Body of pancreas (tissue), 4 donors: ENCODE measurements at regions not wholly inside any gene's neighbourhood (a gene's known extent, or its start where the extent isn't known, plus 50 kb on each side); places are given as distances from the start of the nearest gene placed in this dataset.

Source experiments
- POLR2A ChIP-seq, 3 donors: fragments of 450-650 bp; IDR thresholded peaks; one replicate each; pipeline ENCODE4 v1.6.1; 2016; ENCODE audit warnings: antibody characterized with exemption in 3 of 3, mild to moderate bottlenecking in 2 of 3
- TF ChIP-seq, protein P1 (sequence below), 7 experiments: fragments of 450-650 bp in 4 of 7; fragments of 200-600 bp in 3 of 7; sonication (generic) in 3 of 7; IDR thresholded peaks; one replicate each; pipeline ENCODE4 v1.5.1; 2016 to 2019; ENCODE audit warnings: antibody characterized with exemption in 7 of 7

DNA sequence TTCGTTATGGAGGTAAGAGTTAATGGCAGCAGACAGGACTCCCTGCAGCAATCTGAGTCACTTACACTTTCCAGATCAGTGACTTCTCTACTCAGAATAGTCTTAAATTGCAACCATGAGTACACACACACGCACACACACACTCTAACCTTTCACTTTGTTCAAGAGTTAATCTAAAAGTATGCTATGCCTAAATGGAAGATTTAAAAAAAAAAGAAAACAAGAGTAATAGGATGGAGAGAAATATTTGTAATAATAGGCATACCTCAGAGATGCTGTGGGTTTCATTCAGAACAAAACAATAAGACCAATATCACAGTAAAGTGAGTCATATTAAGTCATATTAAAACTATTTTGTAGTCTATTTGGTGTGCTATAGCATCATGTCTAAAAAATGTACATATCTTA, 969.1 kb upstream of the PCDH10 start:
- TF ChIP-seq, protein P1, sequence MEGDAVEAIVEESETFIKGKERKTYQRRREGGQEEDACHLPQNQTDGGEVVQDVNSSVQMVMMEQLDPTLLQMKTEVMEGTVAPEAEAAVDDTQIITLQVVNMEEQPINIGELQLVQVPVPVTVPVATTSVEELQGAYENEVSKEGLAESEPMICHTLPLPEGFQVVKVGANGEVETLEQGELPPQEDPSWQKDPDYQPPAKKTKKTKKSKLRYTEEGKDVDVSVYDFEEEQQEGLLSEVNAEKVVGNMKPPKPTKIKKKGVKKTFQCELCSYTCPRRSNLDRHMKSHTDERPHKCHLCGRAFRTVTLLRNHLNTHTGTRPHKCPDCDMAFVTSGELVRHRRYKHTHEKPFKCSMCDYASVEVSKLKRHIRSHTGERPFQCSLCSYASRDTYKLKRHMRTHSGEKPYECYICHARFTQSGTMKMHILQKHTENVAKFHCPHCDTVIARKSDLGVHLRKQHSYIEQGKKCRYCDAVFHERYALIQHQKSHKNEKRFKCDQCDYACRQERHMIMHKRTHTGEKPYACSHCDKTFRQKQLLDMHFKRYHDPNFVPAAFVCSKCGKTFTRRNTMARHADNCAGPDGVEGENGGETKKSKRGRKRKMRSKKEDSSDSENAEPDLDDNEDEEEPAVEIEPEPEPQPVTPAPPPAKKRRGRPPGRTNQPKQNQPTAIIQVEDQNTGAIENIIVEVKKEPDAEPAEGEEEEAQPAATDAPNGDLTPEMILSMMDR (IDR thresholded peaks at IDR 0.05), result no peak
- TF ChIP-seq POLR2A (IDR thresholded peaks at IDR 0.05), result no peak
